GM12878 (cell line): ENCODE measurements at regions not wholly inside any gene's neighbourhood (a gene's known extent, or its start where the extent isn't known, plus 50 kb on each side); places are given as distances from the start of the nearest gene placed in this dataset.

Experiments
- ATAC-seq: fragments of 200-7000 bp; cut with Tn5 transposase; 3 replicates; pipeline ENCODE4 v1.9.1; 2020; ENCODE audit warnings: mild to moderate bottlenecking, moderate library complexity
- BruUV-seq: library from RNA; stranded (reverse); fragments of 400-500 nt; replicated peaks from 2 replicates; lab custom pipeline; 2021; lab: Mats Ljungman, UMichigan
- CTCF ChIA-PET: fragments of 300-600 bp; sonication (Branson Sonifier 250); formaldehyde crosslinking; extraction: SDS; loops from one replicate; lab custom pipeline; 2021; ENCODE audit warnings: inconsistent platforms; lab: Yijun Ruan, JAX
- POLR2A ChIA-PET: fragments of 350-600 bp; formaldehyde crosslinking; extraction: SDS; loops from one replicate; lab custom pipeline; 2021; ENCODE audit warnings: inconsistent platforms; lab: Charles Lee
- RAD21 ChIA-PET: fragments of 300-600 bp; sonication (Branson Sonifier 250); formaldehyde crosslinking; loops from one replicate; lab custom pipeline; 2023; ENCODE audit warnings: antibody characterized with exemption; ENCODE audit not compliant: unreplicated experiment; lab: Charles Lee
- SMC1A ChIA-PET: fragments of 300-600 bp; sonication (Branson Sonifier 250); formaldehyde crosslinking; loops from one replicate; lab custom pipeline; 2023; ENCODE audit not compliant: unreplicated experiment, uncharacterized antibody; lab: Charles Lee
- DNase-seq: peaks from one replicate; pipeline ENCODE4 v3.0.0-alpha.2; 2011; ENCODE audit warnings: low read depth, low spot score
- FAIRE-seq: peaks from 3 replicates; lab custom pipeline; 2011; peaks lifted over from hg19 to GRCh38; lab: Jason Lieb, UNC
- H2AFZ ChIP-seq: 2 replicates; pipeline ENCODE4 v1.6.0; 2011; ENCODE audit warnings: low read depth, low read length, control low read depth; ENCODE audit not compliant: control insufficient read depth
- H3K27ac ChIP-seq: 2 replicates; pipeline ENCODE4 v1.5.1; 2011; ENCODE audit warnings: control low read depth; ENCODE audit not compliant: control insufficient read depth, insufficient read depth
- H3K27me3 ChIP-seq, 2 experiments: replicated peaks in 1 of 2; 2 replicates each; pipeline versions ENCODE4 v1.6.0 to v1.6.1; 2011; ENCODE audit warnings: low read length in 1 of 2; ENCODE audit not compliant: control insufficient read depth in 2 of 2, insufficient read depth in 2 of 2
- H3K36me3 ChIP-seq, 2 experiments: 2 replicates each; pipeline ENCODE4 v1.5.1; 2011; ENCODE audit warnings: low read length in 1 of 2; ENCODE audit not compliant: control insufficient read depth in 2 of 2, insufficient read depth in 2 of 2
- H3K4me1 ChIP-seq: 2 replicates; pipeline ENCODE4 v1.6.1; 2011; ENCODE audit warnings: mild to moderate bottlenecking, low read length, moderate library complexity, mixed read lengths; ENCODE audit not compliant: control insufficient read depth, insufficient read depth
- H3K4me2 ChIP-seq: 2 replicates; pipeline ENCODE4 v1.6.0; 2011; ENCODE audit warnings: control low read depth; ENCODE audit not compliant: control insufficient read depth, insufficient read depth
- H3K4me3 ChIP-seq: fragments of 200-600 bp; sonication (generic); 2 replicates; pipeline ENCODE4 v1.5.1; 2016
- H3K79me2 ChIP-seq: 2 replicates; pipeline ENCODE4 v1.6.0; 2011; ENCODE audit warnings: low read length; ENCODE audit not compliant: control insufficient read depth, insufficient read depth
- H3K9ac ChIP-seq: 2 replicates; pipeline ENCODE4 v1.8.0; 2011; ENCODE audit warnings: low read length, control low read depth, mixed read lengths; ENCODE audit not compliant: control insufficient read depth, insufficient read depth
- H3K9me3 ChIP-seq: replicated peaks from 3 replicates; pipeline ENCODE4 v1.5.1; 2011; ENCODE audit warnings: mild to moderate bottlenecking, low read length; ENCODE audit not compliant: control insufficient read depth, insufficient read depth
- H4K20me1 ChIP-seq: 2 replicates; pipeline ENCODE4 v1.6.0; 2011; ENCODE audit not compliant: control insufficient read depth, insufficient read depth
- BRCA1 ChIP-seq: IDR thresholded peaks from 2 replicates; pipeline ENCODE4 v1.6.1; 2011; ENCODE audit warnings: low read depth, low read length, improper control_type of control experiment
- CBFB ChIP-seq: IDR thresholded peaks from 2 replicates; pipeline ENCODE4 v1.6.1; 2016; ENCODE audit warnings: antibody characterized with exemption, low read depth
- CBX3 ChIP-seq: fragments of 200-600 bp; sonication (generic); IDR thresholded peaks from 2 replicates; pipeline ENCODE4 v1.6.1; 2016; ENCODE audit warnings: low read depth, borderline replicate concordance
- CBX5 ChIP-seq: sonication (generic); IDR thresholded peaks from 2 replicates; pipeline ENCODE4 v1.6.1; 2016; ENCODE audit warnings: low read depth, moderate library complexity, mild to moderate bottlenecking, inconsistent platforms
- GABPA ChIP-seq: IDR thresholded peaks from 2 replicates; pipeline ENCODE4 v1.6.1; 2014; ENCODE audit warnings: antibody characterized with exemption, low read depth, mild to moderate bottlenecking, inconsistent platforms
- HCFC1 ChIP-seq: fragments of 150-350 bp; IDR thresholded peaks from 2 replicates; pipeline ENCODE4 v1.6.1; 2014; ENCODE audit warnings: low read length
- MXI1 ChIP-seq: fragments of 150-350 bp; IDR thresholded peaks from 2 replicates; pipeline ENCODE4 v1.6.1; 2011; ENCODE audit warnings: low read depth, mild to moderate bottlenecking, inconsistent platforms, low read length, improper control_type of control experiment
- NR2C1 ChIP-seq: fragments of 450-650 bp; IDR thresholded peaks from 2 replicates; pipeline ENCODE4 v1.6.1; 2017; ENCODE audit warnings: antibody characterized with exemption, mild to moderate bottlenecking, moderate library complexity
- PAX5 ChIP-seq: IDR thresholded peaks from 2 replicates; pipeline ENCODE4 v1.6.1; 2011; ENCODE audit warnings: low read depth, low read length, borderline replicate concordance
- PAX8 ChIP-seq: fragments of 450-650 bp; IDR thresholded peaks from 2 replicates; pipeline ENCODE4 v1.6.1; 2017; ENCODE audit warnings: mild to moderate bottlenecking, moderate library complexity
- PML ChIP-seq: IDR thresholded peaks from 2 replicates; pipeline ENCODE4 v1.6.1; 2012; ENCODE audit warnings: low read length, inconsistent platforms
- RFX5 ChIP-seq: IDR thresholded peaks from 2 replicates; pipeline ENCODE4 v1.6.1; 2011; ENCODE audit warnings: low read depth, low read length, improper control_type of control experiment
- SREBF1 ChIP-seq: IDR thresholded peaks from 2 replicates; pipeline ENCODE4 v1.6.1; 2012; ENCODE audit warnings: mild to moderate bottlenecking, low read length
- STAT1 ChIP-seq: fragments of 450-650 bp; conservative IDR thresholded peaks from 2 replicates; pipeline ENCODE4 v1.6.1; 2014; ENCODE audit warnings: antibody characterized with exemption, mild to moderate bottlenecking
- ZBTB11 ChIP-seq: fragments of 450-650 bp; formaldehyde crosslinking; IDR thresholded peaks from 2 replicates; pipeline ENCODE4 v1.5.0; 2022; ENCODE audit warnings: mild to moderate bottlenecking, missing genetic modification characterization
- ZNF622 ChIP-seq: fragments of 450-650 bp; IDR thresholded peaks from 2 replicates; pipeline ENCODE4 v1.6.1; 2017; ENCODE audit warnings: mild to moderate bottlenecking, inconsistent platforms
- WGBS: methylation state at CpG from one replicate; pipeline ENCODE4 v1.1.6; 2016; ENCODE audit warnings: low lambda C conversion rate; ENCODE audit not compliant: insufficient replicate concordance, insufficient coverage; ENCODE audit errors: missing lambda C conversion rate; 5-methylcytosine and 5-hydroxymethylcytosine counted together
- in situ Hi-C: fragments of 300-500 bp; cut with MboI; formaldehyde crosslinking; loops from 9 replicates; pipeline ENCODE4 v1.14.3; 2018; ENCODE audit warnings: mixed read lengths
- intact Hi-C: fragments of 100-400 bp; cut with micrococcal nuclease; formaldehyde crosslinking; loops from one replicate; pipeline ENCODE4 v1.14.2; 2022; ENCODE audit not compliant: unreplicated experiment
- TF ChIP-seq, protein P1 (sequence below): fragments of 450-650 bp; IDR thresholded peaks from 2 replicates; pipeline ENCODE4 v1.6.1; 2016; ENCODE audit warnings: mild to moderate bottlenecking

- CTCF ChIA-PET: no interaction called here
- no TSS peak for BruUV-seq
Observed at GRCh38 chr20:61134296-61135030, 117.6 kb upstream of the CDH4 start.

More at GRCh38 chr20:61134296-61135030, 117.6 kb upstream of the CDH4 start:
- RAD21 ChIA-PET: no interaction called here
- Histone ChIP-seq H3K4me1 (no peaks in the 10 kb centered on the region), H3K4me3 (no peak overlapping the region), H3K9ac (no peak overlapping the region), H3K27me3 (no peaks in the 10 kb centered on the region), H4K20me1 (no peaks in the 10 kb centered on the region), H3K79me2 (no peaks in the 10 kb centered on the region)
- FAIRE-seq (no peak), ATAC-seq (no peak)
- intact Hi-C loops: no loop called here
- TF ChIP-seq BRCA1: no peak
- no peak for TF ChIP-seq STAT1
- no peak for TF ChIP-seq PAX8
- TF ChIP-seq HCFC1: no peak
- TF ChIP-seq PML: no peak
- no peak for TF ChIP-seq PAX5
- no peak for TF ChIP-seq SREBF1
- no peak for TF ChIP-seq CBFB
- TF ChIP-seq MXI1: no peak
- TF ChIP-seq CBX5: no peak
- TF ChIP-seq, protein P1, sequence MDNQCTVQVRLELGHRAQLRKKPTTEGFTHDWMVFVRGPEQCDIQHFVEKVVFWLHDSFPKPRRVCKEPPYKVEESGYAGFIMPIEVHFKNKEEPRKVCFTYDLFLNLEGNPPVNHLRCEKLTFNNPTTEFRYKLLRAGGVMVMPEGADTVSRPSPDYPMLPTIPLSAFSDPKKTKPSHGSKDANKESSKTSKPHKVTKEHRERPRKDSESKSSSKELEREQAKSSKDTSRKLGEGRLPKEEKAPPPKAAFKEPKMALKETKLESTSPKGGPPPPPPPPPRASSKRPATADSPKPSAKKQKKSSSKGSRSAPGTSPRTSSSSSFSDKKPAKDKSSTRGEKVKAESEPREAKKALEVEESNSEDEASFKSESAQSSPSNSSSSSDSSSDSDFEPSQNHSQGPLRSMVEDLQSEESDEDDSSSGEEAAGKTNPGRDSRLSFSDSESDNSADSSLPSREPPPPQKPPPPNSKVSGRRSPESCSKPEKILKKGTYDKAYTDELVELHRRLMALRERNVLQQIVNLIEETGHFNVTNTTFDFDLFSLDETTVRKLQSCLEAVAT: no peak
- TF ChIP-seq ZBTB11 (CRISPR knock-in tag): no peak
- TF ChIP-seq CBX3: no peak
- TF ChIP-seq ZNF622: no peak
- no peak for TF ChIP-seq NR2C1
- TF ChIP-seq GABPA: no peak
- TF ChIP-seq RFX5: no peak
- TF ChIP-seq, all 136 proteins: peak for 0
- 11% methylated on average over 9 of the region's 9 CpGs for WGBS
- no peaks in the 10 kb centered on the region for H3K9me3 ChIP-seq
- H2AFZ ChIP-seq: no peak overlapping the region
- in situ Hi-C loops: no loop called here
- no peak overlapping the region for H3K27ac ChIP-seq
- no peaks in the 10 kb centered on the region for H3K36me3 ChIP-seq
- ChIA-PET POLR2A (no interaction called here), SMC1A (no interaction called here)
- H3K4me2 ChIP-seq: no peak overlapping the region
- DNase-seq: no peak
